ENCODE measurements at regions not wholly inside any gene's neighbourhood (a gene's known extent, or its start where the extent isn't known, plus 50 kb on each side); places are given as distances from the start of the nearest gene placed in this dataset.
"Not testable (repeated sequence)": the region's sequence is repeated elsewhere in the genome, so short reads cannot be mapped to it uniquely, and the experiment has no call there.

GRCh38 chr3:115381573-115381912 lies 234.5 kb upstream of the ZBTB20 start:
- CTCF ChIA-PET, result no interaction called here

GRCh38 chr3:115381931-115382330 lies 234.8 kb upstream of the ZBTB20 start:
- ChIA-PET POLR2A (no interaction called here), CTCF (no interaction called here)

More at GRCh38 chr3:115381573-115381912, 234.5 kb upstream of the ZBTB20 start:
- POLR2A ChIA-PET, result no interaction called here

- CTCF ChIA-PET, result no interaction called here
- POLR2A ChIA-PET, result no interaction called here
Measured at GRCh38 chr3:115384381-115384780, 237.3 kb upstream of the ZBTB20 start.

GRCh38 chr3:115385774-115386730 lies 237.3 kb upstream of the GAP43 start:
- CTCF ChIA-PET, result no interaction called here

GRCh38 chr3:115388166-115388565 lies 235.1 kb upstream of the GAP43 start:
- POLR2A ChIA-PET, result no interaction called here

More at GRCh38 chr3:115385774-115386730, 237.3 kb upstream of the GAP43 start:
- POLR2A ChIA-PET, result no interaction called here

GRCh38 chr3:115388811-115389210 lies 234.5 kb upstream of the GAP43 start:
- CTCF ChIA-PET, result no interaction called here
- POLR2A ChIA-PET, result no interaction called here

More at GRCh38 chr3:115388166-115388565, 235.1 kb upstream of the GAP43 start:
- CTCF ChIA-PET, result no interaction called here

GRCh38 chr3:115396801-115397200 lies 226.5 kb upstream of the GAP43 start:
- POLR2A ChIA-PET, result no interaction called here
- CTCF ChIA-PET, result no interaction called here

GRCh38 chr3:115397433-115397832 lies 225.9 kb upstream of the GAP43 start:
- ChIA-PET CTCF (no interaction called here), POLR2A (no interaction called here)

- ChIA-PET POLR2A (no interaction called here), CTCF (no interaction called here)
Measured at GRCh38 chr3:115398506-115398905, 224.8 kb upstream of the GAP43 start.

- CTCF ChIA-PET, result no interaction called here
- POLR2A ChIA-PET, result no interaction called here
Measured at GRCh38 chr3:115399750-115400149, 223.6 kb upstream of the GAP43 start.

GRCh38 chr3:115401298-115401697 lies 222.0 kb upstream of the GAP43 start:
- ChIA-PET CTCF (no interaction called here), POLR2A (no interaction called here)

GRCh38 chr3:115401851-115402501 lies 221.3 kb upstream of the GAP43 start:
- CTCF ChIA-PET, result no interaction called here

GRCh38 chr3:115402651-115403050 lies 220.7 kb upstream of the GAP43 start:
- CTCF ChIA-PET, result no interaction called here
- POLR2A ChIA-PET, result no interaction called here

More at GRCh38 chr3:115401851-115402501, 221.3 kb upstream of the GAP43 start:
- POLR2A ChIA-PET, result no interaction called here

- ChIA-PET POLR2A (no interaction called here), CTCF (no interaction called here)
Measured at GRCh38 chr3:115403786-115404185, 219.5 kb upstream of the GAP43 start.

- POLR2A ChIA-PET, result no interaction called here
- CTCF ChIA-PET, result no interaction called here
Measured at GRCh38 chr3:115409596-115409995, 213.7 kb upstream of the GAP43 start.

GRCh38 chr3:115414610-115415009 lies 208.7 kb upstream of the GAP43 start:
- POLR2A ChIA-PET, CTCF ChIA-PET: not testable (repeated sequence)

GRCh38 chr3:115415246-115415996 lies 207.9 kb upstream of the GAP43 start:
- ChIA-PET POLR2A (no interaction called here), CTCF (no interaction called here)

GRCh38 chr3:115418583-115418982 lies 204.7 kb upstream of the GAP43 start:
- ChIA-PET POLR2A (no interaction called here), CTCF (no interaction called here)

GRCh38 chr3:115420086-115420485 lies 203.2 kb upstream of the GAP43 start:
- ChIA-PET CTCF (no interaction called here), POLR2A (no interaction called here)

GRCh38 chr3:115423170-115423569 lies 200.1 kb upstream of the GAP43 start:
- ChIA-PET POLR2A (no interaction called here), CTCF (no interaction called here)

- ChIA-PET POLR2A (no interaction called here), CTCF (no interaction called here)
Measured at GRCh38 chr3:115428841-115429240, 194.5 kb upstream of the GAP43 start.

Measured in activated CD8-positive, alpha-beta memory T cell treated with anti-CD3 and anti-CD28 coated beads for 36 hours (primary cell).